HCT116 (cell line): ENCODE measurements at regions not wholly inside any gene's neighbourhood (a gene's known extent, or its start where the extent isn't known, plus 50 kb on each side); places are given as distances from the start of the nearest gene placed in this dataset.

Experiments used
- CTCF ChIP-seq, 3 experiments: fragments of 200-600 bp in 1 of 3; sonication (generic) in 1 of 3; IDR thresholded peaks in 2 of 3; conservative IDR thresholded peaks in 1 of 3; 2 replicates each; pipeline ENCODE4 v1.5.1; 2012 to 2017; ENCODE audit warnings: low read depth in 2 of 3, low read length in 2 of 3, antibody characterized with exemption in 1 of 3, borderline replicate concordance in 1 of 3, control low read depth in 1 of 3, mild to moderate bottlenecking in 1 of 3, mixed read lengths in 1 of 3, mixed run types in 1 of 3, moderate library complexity in 1 of 3; ENCODE audit not compliant: insufficient read depth in 1 of 3
- EZH2phosphoT487 ChIP-seq: fragments of 200-600 bp; IDR thresholded peaks from 2 replicates; pipeline ENCODE4 v1.6.1; 2018; ENCODE audit warnings: antibody characterized with exemption, borderline replicate concordance
- RAD21 ChIP-seq: IDR thresholded peaks from 2 replicates; pipeline ENCODE4 v1.6.1; 2012; ENCODE audit warnings: low read depth, mild to moderate bottlenecking
- ZBTB33 ChIP-seq: IDR thresholded peaks from 2 replicates; pipeline ENCODE4 v1.6.1; 2011; ENCODE audit warnings: mild to moderate bottlenecking, low read length, moderate library complexity; ENCODE audit not compliant: insufficient replicate concordance; ENCODE audit errors: extremely low read depth

- TF ChIP-seq CTCF (IDR thresholded peaks at IDR 0.05 in 2 of 3, conservative IDR thresholded peaks at IDR 0.05 in 1 of 3; ENCODE audit: borderline replicate concordance in 1 of 3, insufficient read depth in 1 of 3, low read depth in 2 of 3, low read length in 2 of 3) (no peak), ZBTB33 (no peak), EZH2phosphoT487 (no peak), RAD21 (no peak)
Measured at GRCh38 chr14:42510071-42510470, 903.4 kb downstream of the LRFN5 start.
